ENCODE measurements at regions not wholly inside any gene's neighbourhood (a gene's known extent, or its start where the extent isn't known, plus 50 kb on each side); places are given as distances from the start of the nearest gene placed in this dataset.
"Not testable (repeated sequence)": the region's sequence is repeated elsewhere in the genome, so short reads cannot be mapped to it uniquely, and the experiment has no call there.

DNA sequence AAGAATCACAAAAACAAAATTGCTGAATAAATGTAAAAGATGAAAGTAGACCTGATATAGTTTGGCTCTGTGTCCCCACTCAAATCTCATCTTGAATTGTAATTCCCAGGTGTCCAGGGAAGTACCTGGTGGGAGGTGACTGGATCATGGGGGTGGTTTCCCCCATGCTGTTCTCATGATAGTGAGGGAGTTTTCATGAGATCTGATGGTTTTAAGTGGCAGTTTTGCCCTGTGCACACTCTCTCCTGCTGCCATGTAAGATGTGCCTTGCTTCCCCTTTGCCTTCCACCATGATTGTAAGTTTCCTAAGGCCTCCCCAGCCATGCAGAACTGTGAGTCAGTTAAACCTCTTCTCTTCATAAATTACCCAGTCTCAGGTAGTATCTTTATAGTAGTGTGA, 128.7 kb upstream of the SERPINE2 start:
- not testable (repeated sequence) for H3K36me3 Mint-ChIP-seq; ATAC-seq (replicated peaks); H3K27ac Mint-ChIP-seq; H3K4me3 Mint-ChIP-seq; DNase-seq; H3K4me1 Mint-ChIP-seq
- Mint-ChIP-seq H3K9me3 (peaks cover 13 to 20% of the 10 kb centered on the region in 2 donors), H3K27me3 (peaks cover 18 to 20% of the 10 kb centered on the region in 2 donors)

DNA sequence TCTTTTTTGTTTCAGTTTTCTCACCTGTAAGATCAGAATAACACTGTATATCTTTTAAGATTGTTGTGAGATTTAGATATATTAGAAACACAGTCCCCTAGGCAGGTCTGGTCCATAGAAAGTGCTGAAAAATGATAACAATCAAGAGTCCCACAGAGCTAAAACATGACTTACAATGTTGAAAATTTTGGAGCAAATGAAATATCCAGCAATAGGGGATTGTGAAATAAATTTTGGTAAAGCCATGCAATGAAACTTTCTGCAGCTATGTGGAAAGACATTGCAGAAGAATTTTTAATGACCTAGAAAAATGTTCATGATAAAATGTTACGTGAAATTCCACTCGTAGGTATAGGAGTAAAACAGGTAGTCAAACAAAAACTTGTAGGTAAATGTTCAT, 127.6 kb upstream of the SERPINE2 start:
- no peak overlapping the region for H3K4me3 Mint-ChIP-seq
- H3K9me3 Mint-ChIP-seq, result peaks cover 13 to 20% of the 10 kb centered on the region in 2 donors
- DNase-seq, result no peak
- H3K27ac Mint-ChIP-seq, result no peak overlapping the region
- ATAC-seq (replicated peaks), result no peak
- H3K27me3 Mint-ChIP-seq, result peaks cover 16 to 18% of the 10 kb centered on the region in 2 donors
- H3K4me1 Mint-ChIP-seq, result no peaks in the 10 kb centered on the region
- no peaks in the 10 kb centered on the region for H3K36me3 Mint-ChIP-seq

GRCh38 chr2:224165901-224166319, 126.8 kb upstream of the SERPINE2 start:
- no peak overlapping the region for H3K27ac Mint-ChIP-seq

GRCh38 chr2:224163566-224164307, 124.7 kb upstream of the SERPINE2 start:
- H3K9me3 Mint-ChIP-seq, result peaks cover 13 to 24% of the 10 kb centered on the region in 2 donors
- no peak overlapping the region for H3K4me3 Mint-ChIP-seq
- no peak overlapping the region for H3K27ac Mint-ChIP-seq
- H3K4me1 Mint-ChIP-seq, result no peaks in the 10 kb centered on the region
- ATAC-seq (replicated peaks), result no peak
- DNase-seq, result no peak
- H3K27me3 Mint-ChIP-seq, result peaks cover 12 to 18% of the 10 kb centered on the region in 2 donors
- no peaks in the 10 kb centered on the region for H3K36me3 Mint-ChIP-seq

More at GRCh38 chr2:224165901-224166319, 126.8 kb upstream of the SERPINE2 start:
- H3K36me3 Mint-ChIP-seq, result no peaks in the 10 kb centered on the region
- H3K4me3 Mint-ChIP-seq, result no peak overlapping the region
- no peak for ATAC-seq (replicated peaks)
- DNase-seq, result no peak
- H3K27me3 Mint-ChIP-seq, result peaks cover 16 to 18% of the 10 kb centered on the region in 2 donors
- H3K9me3 Mint-ChIP-seq, result peaks cover 13 to 20% of the 10 kb centered on the region in 2 donors
- no peaks in the 10 kb centered on the region for H3K4me1 Mint-ChIP-seq

DNA sequence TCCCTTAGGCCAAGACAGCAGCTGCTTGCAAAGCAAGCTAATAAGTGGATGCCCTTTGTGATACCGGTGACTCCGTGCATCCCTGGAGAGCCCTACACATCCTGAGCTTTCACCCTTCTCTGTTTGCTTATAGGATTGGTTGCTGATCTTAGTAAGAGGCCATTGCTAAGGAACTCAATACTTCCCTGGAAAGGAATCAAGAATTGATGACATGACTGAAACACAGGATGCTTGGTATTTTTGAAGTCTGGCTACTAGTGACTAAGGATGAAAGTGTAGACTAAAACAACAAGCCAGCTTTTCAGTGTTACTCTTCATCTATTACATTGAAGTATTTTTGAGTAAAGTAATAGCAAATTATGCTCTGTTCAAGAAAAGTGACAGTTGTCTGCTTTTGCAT, 123.0 kb upstream of the SERPINE2 start:
- DNase-seq (no peak), ATAC-seq (replicated peaks) (no peak)
- Mint-ChIP-seq H3K9me3 (peaks cover 8 to 18% of the 10 kb centered on the region in 2 donors), H3K27me3 (peaks cover 12 to 13% of the 10 kb centered on the region in 2 donors), H3K4me1 (no peaks in the 10 kb centered on the region), H3K27ac (no peak overlapping the region), H3K36me3 (no peaks in the 10 kb centered on the region), H3K4me3 (no peak overlapping the region)

DNA sequence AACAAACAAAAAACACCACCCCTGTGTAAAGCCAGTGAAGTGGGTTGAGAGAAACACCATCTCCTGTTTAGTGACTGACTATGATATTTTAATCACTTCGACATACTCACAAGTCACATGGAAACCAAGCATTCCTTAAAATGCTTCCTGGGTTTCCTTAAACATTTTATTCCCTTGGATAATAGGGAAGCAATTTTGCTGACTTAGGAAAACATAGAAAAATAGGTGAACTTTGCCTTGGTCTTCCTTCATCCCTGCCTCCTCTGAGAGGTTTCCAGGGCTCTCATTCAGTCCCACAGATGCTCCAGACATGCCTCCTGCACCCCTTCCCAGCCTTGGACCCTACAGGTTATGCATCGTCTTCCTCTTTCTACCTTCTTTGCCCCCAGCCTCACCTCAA, 122.6 kb upstream of the SERPINE2 start:
- no peak overlapping the region for H3K4me3 Mint-ChIP-seq
- no peak for ATAC-seq (replicated peaks)
- peaks cover 8 to 18% of the 10 kb centered on the region in 2 donors for H3K9me3 Mint-ChIP-seq
- no peaks in the 10 kb centered on the region for H3K4me1 Mint-ChIP-seq
- H3K27ac Mint-ChIP-seq, result no peak overlapping the region
- H3K36me3 Mint-ChIP-seq, result no peaks in the 10 kb centered on the region
- DNase-seq, result no peak
- peaks cover 12 to 13% of the 10 kb centered on the region in 2 donors for H3K27me3 Mint-ChIP-seq

GRCh38 chr2:224160917-224161316, 121.8 kb upstream of the SERPINE2 start:
- Mint-ChIP-seq H3K27ac (no peak overlapping the region), H3K4me1 (no peaks in the 10 kb centered on the region), H3K27me3 (peaks cover 13% of the 10 kb centered on the region in 2 donors), H3K4me3 (no peak overlapping the region), H3K36me3 (no peaks in the 10 kb centered on the region), H3K9me3 (peaks cover 8 to 18% of the 10 kb centered on the region in 2 donors)
- ATAC-seq (replicated peaks) (no peak), DNase-seq (no peak)

DNA sequence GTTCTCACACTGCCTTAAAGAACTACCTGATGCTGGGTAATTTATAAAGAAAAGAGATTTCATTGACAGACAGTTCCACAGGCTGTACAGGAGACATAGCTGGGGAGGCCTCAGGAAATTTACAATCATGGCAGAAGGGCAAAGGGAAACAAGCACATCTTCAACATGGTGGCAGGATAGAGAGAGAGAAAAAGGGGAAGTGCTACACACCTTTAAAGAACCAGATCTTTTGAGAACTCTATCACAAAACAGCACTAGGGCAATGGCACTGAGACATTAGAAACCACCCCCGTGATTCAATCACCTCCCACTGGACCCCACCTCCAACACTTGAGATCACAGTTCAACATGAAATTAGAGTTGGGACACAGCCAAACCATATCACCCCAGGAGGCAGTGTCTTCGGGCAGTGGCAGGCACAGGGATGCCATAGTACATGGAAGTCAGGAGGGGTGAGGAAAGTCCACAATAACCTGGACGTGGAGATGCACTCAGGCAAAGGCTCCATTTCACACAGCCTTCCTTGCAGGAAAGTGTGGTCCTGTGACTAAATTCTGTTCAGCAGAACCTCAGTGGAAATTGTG, 120.4 kb upstream of the SERPINE2 start:
- no peak overlapping the region for H3K4me3 Mint-ChIP-seq
- no peak for DNase-seq
- peaks cover 6 to 12% of the 10 kb centered on the region in 2 donors for H3K9me3 Mint-ChIP-seq
- H3K4me1 Mint-ChIP-seq, result no peaks in the 10 kb centered on the region
- no peaks in the 10 kb centered on the region for H3K36me3 Mint-ChIP-seq
- peaks cover 5 to 8% of the 10 kb centered on the region in 2 donors for H3K27me3 Mint-ChIP-seq
- no peak for ATAC-seq (replicated peaks)
- H3K27ac Mint-ChIP-seq, result no peak overlapping the region

DNA sequence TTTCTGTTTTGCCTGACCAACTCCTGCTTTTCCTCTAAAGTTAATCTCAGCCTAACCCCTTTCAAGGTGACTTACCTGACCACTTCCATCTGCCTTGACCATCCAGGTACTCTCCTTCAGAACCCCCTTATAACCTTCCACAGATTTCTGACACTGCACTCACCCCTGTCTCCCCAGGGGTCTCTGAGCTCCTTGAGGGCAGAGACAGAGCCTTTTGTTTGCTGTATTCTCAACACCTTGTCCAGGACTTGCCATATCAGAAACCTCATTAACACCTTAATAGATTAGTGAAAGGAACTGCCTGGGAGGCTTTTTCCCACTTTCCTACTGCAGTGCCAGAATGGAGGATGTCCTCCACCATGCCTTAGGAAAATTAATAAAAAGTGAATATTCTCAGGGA, 119.7 kb upstream of the SERPINE2 start:
- no peaks in the 10 kb centered on the region for H3K36me3 Mint-ChIP-seq
- no peak overlapping the region for H3K4me3 Mint-ChIP-seq
- no peak overlapping the region for H3K27ac Mint-ChIP-seq
- no peaks in the 10 kb centered on the region for H3K4me1 Mint-ChIP-seq
- H3K27me3 Mint-ChIP-seq, result peaks cover 0 to 4% of the 10 kb centered on the region in 2 donors
- ATAC-seq (replicated peaks) (no peak), DNase-seq (no peak)
- peaks cover 4 to 8% of the 10 kb centered on the region in 2 donors for H3K9me3 Mint-ChIP-seq

GRCh38 chr2:224158061-224158460, 119.0 kb upstream of the SERPINE2 start:
- peaks cover 0 to 4% of the 10 kb centered on the region in 2 donors for H3K27me3 Mint-ChIP-seq
- ATAC-seq (replicated peaks) (no peak), DNase-seq (no peak)
- peaks cover 0 to 3% of the 10 kb centered on the region in 2 donors for H3K9me3 Mint-ChIP-seq
- no peaks in the 10 kb centered on the region for H3K36me3 Mint-ChIP-seq
- no peaks in the 10 kb centered on the region for H3K4me1 Mint-ChIP-seq
- no peak overlapping the region for H3K27ac Mint-ChIP-seq
- no peak overlapping the region for H3K4me3 Mint-ChIP-seq

GRCh38 chr2:224157655-224158054, 118.6 kb upstream of the SERPINE2 start:
- Mint-ChIP-seq H3K4me1 (no peaks in the 10 kb centered on the region), H3K9me3 (peaks cover 0 to 3% of the 10 kb centered on the region in 2 donors), H3K27me3 (peaks cover 0 to 4% of the 10 kb centered on the region in 2 donors), H3K27ac (no peak overlapping the region), H3K4me3 (no peak overlapping the region), H3K36me3 (no peaks in the 10 kb centered on the region)
- ATAC-seq (replicated peaks) (no peak), DNase-seq (no peak)

DNA sequence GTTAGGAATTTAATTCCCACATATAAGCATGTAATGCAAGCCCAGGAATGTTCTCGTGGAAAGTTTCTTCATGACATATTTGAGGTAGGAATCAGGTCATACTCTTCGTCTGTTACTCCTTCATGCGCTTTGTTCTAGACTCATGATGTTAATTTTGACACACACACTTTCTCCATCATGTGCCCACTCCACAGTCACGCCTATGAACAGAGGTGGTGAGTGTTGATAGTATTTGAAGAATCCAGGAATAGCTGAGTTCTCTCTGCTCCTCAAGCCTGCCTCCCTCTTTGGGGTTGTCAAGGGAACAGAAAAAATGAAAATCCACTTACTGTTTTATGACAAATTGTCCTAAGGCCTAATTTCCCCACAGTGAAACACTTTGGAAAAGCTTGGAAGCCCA, 117.3 kb upstream of the SERPINE2 start:
- ATAC-seq (replicated peaks) (no peak), DNase-seq (no peak)
- H3K36me3 Mint-ChIP-seq, result no peaks in the 10 kb centered on the region
- no peak overlapping the region for H3K27ac Mint-ChIP-seq
- H3K4me1 Mint-ChIP-seq, result no peaks in the 10 kb centered on the region
- H3K9me3 Mint-ChIP-seq, result peaks cover 1 to 3% of the 10 kb centered on the region in 2 donors
- H3K27me3 Mint-ChIP-seq, result peaks cover 0 to 4% of the 10 kb centered on the region in 2 donors
- no peak overlapping the region for H3K4me3 Mint-ChIP-seq

DNA sequence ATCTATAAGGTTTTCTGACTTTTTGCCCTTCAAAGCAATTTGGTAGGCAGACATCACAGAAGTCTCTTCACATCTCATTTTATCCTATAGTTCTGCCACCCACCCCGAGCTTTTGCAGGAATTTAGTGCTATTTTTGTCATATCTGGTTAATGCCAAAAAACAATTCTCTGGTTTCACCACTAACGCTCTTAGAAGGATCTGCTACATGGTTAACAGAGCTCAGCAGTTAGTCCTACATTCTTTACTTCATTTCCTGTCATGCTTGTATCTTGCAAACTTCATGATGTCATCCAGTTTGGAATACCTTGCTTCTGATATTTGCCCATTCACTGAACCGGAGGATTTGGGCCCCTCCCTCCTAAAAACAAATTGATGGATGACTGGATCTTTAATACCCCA, 116.8 kb upstream of the SERPINE2 start:
- DNase-seq (no peak), ATAC-seq (replicated peaks) (no peak)
- no peaks in the 10 kb centered on the region for H3K4me1 Mint-ChIP-seq
- H3K27ac Mint-ChIP-seq, result no peak overlapping the region
- H3K9me3 Mint-ChIP-seq, result peaks cover 1 to 3% of the 10 kb centered on the region in 2 donors
- H3K36me3 Mint-ChIP-seq, result no peaks in the 10 kb centered on the region
- H3K27me3 Mint-ChIP-seq, result peaks cover 0 to 4% of the 10 kb centered on the region in 2 donors
- no peak overlapping the region for H3K4me3 Mint-ChIP-seq

GRCh38 chr2:224155371-224155770, 116.3 kb upstream of the SERPINE2 start:
- no peak overlapping the region for H3K4me3 Mint-ChIP-seq
- no peaks in the 10 kb centered on the region for H3K36me3 Mint-ChIP-seq
- H3K4me1 Mint-ChIP-seq, result no peaks in the 10 kb centered on the region
- ATAC-seq (replicated peaks) (no peak), DNase-seq (no peak)
- H3K9me3 Mint-ChIP-seq, result peaks cover 1 to 3% of the 10 kb centered on the region in 2 donors
- H3K27me3 Mint-ChIP-seq, result peaks cover under 1 to 7% of the 10 kb centered on the region in 2 donors
- H3K27ac Mint-ChIP-seq, result no peak overlapping the region
